ENCODE measurements at regions not wholly inside any gene's neighbourhood (a gene's known extent, or its start where the extent isn't known, plus 50 kb on each side); places are given as distances from the start of the nearest gene placed in this dataset.

DNA sequence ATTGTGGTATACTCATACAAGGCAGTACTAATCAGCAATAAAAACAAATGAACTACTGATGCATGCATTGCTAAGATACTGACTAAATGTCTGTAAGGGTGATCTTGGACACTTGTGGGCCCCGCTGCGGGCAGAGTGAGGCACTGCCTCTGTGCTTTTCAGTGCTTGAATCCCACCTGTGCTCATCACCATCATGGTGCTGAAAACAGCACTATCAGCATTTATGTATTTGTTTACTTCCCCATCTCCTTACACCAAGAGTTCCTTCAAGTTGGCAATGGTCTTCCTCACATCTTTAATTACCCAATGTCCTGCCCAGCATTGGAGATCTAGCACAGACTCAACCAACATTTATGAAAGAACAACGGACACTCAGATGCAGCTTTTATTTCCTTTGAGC lies 193.7 kb upstream of the RFC3 start:
- no peaks in the 10 kb centered on the region for H3K9me3 ChIP-seq (replicated peaks; ENCODE audit: control insufficient read depth, insufficient read depth, low read length)
- no peaks in the 10 kb centered on the region for H4K20me1 ChIP-seq (ENCODE audit: control insufficient read depth, insufficient read depth)
- ATAC-seq (no peak), DNase-seq (ENCODE audit: low read depth, low spot score) (no peak), FAIRE-seq (no peak)
- no peaks in the 10 kb centered on the region for H3K79me2 ChIP-seq (ENCODE audit: control insufficient read depth, insufficient read depth, low read length)
- 98% methylated on average over 3 of the region's 3 CpGs for WGBS (ENCODE audit: insufficient coverage, insufficient replicate concordance, low lambda C conversion rate, missing lambda C conversion rate)
- no peak overlapping the region for H3K9ac ChIP-seq (ENCODE audit: control insufficient read depth, insufficient read depth, low read length)
- no TSS peak for BruUV-seq (replicated peaks)
- ChIA-PET SMC1A (ENCODE audit: uncharacterized antibody, unreplicated experiment) (interaction anchor here (0.6 to 1.2 kb wide), 3 partner anchors 9 to 72 kb away, joined by 3 read pairs; no protein-coding TSS in a partner anchor), POLR2A (interaction anchor here (0.5 kb wide), 1 partner anchor 332 kb away, joined by 3 read pairs; no protein-coding TSS in a partner anchor), RAD21 (ENCODE audit: unreplicated experiment) (no interaction called here), CTCF (no interaction called here)
- no peaks in the 10 kb centered on the region for H3K27me3 ChIP-seq (replicated peaks in 1 of 2; ENCODE audit: control insufficient read depth in 2 of 2, insufficient read depth in 2 of 2, low read length in 1 of 2)
- no peak overlapping the region for H3K4me3 ChIP-seq
- H3K4me2 ChIP-seq (ENCODE audit: control insufficient read depth, insufficient read depth): no peak overlapping the region
- no peaks in the 10 kb centered on the region for H3K36me3 ChIP-seq (ENCODE audit: control insufficient read depth in 2 of 2, insufficient read depth in 2 of 2, low read length in 1 of 2)
- intact Hi-C loops (cut with micrococcal nuclease; ENCODE audit: unreplicated experiment): no loop called here
- no peak overlapping the region for H3K27ac ChIP-seq (ENCODE audit: control insufficient read depth, insufficient read depth)
- no peak overlapping the region for H2AFZ ChIP-seq (ENCODE audit: control insufficient read depth, low read depth, low read length)
- in situ Hi-C loops (cut with MboI): no loop called here
- H3K4me1 ChIP-seq (ENCODE audit: control insufficient read depth, insufficient read depth, low read length): no peaks in the 10 kb centered on the region
- TF ChIP-seq, protein P1, sequence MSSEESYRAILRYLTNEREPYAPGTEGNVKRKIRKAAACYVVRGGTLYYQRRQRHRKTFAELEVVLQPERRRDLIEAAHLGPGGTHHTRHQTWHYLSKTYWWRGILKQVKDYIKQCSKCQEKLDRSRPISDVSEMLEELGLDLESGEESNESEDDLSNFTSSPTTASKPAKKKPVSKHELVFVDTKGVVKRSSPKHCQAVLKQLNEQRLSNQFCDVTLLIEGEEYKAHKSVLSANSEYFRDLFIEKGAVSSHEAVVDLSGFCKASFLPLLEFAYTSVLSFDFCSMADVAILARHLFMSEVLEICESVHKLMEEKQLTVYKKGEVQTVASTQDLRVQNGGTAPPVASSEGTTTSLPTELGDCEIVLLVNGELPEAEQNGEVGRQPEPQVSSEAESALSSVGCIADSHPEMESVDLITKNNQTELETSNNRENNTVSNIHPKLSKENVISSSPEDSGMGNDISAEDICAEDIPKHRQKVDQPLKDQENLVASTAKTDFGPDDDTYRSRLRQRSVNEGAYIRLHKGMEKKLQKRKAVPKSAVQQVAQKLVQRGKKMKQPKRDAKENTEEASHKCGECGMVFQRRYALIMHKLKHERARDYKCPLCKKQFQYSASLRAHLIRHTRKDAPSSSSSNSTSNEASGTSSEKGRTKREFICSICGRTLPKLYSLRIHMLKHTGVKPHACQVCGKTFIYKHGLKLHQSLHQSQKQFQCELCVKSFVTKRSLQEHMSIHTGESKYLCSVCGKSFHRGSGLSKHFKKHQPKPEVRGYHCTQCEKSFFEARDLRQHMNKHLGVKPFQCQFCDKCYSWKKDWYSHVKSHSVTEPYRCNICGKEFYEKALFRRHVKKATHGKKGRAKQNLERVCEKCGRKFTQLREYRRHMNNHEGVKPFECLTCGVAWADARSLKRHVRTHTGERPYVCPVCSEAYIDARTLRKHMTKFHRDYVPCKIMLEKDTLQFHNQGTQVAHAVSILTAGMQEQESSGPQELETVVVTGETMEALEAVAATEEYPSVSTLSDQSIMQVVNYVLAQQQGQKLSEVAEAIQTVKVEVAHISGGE (CRISPR knock-in tag; IDR thresholded peaks at IDR 0.05): no peak
- TF ChIP-seq BRCA1 (IDR thresholded peaks at IDR 0.05; ENCODE audit: low read depth, low read length) (no peak), CEBPB (IDR thresholded peaks at IDR 0.05; ENCODE audit: borderline replicate concordance in 1 of 2, low read depth in 2 of 2, low read length in 2 of 2) (no peak)

DNA sequence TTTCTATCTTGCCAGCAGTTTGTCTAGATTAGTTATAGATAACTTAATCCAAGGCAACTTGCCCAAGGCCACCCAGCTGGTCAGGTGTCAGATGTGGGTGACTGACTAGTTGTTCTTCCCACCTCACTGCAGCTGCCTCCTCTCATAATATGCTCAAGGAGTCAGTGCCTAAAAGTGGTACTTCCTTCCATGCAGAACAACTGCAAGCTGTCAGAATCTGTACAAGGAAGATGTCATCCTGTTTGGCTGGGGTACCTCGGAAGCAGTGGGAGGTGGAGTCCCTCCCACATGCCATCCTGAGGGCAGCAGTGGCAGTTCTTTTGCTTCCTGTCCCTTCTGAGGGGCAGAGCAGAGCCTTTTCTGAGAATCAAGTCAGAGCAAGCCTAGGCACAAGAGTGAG lies 193.2 kb upstream of the RFC3 start:
- Histone ChIP-seq H3K9ac (ENCODE audit: control insufficient read depth, insufficient read depth, low read length) (no peak overlapping the region), H3K4me2 (ENCODE audit: control insufficient read depth, insufficient read depth) (no peak overlapping the region), H3K9me3 (replicated peaks; ENCODE audit: control insufficient read depth, insufficient read depth, low read length) (no peaks in the 10 kb centered on the region), H3K4me1 (ENCODE audit: control insufficient read depth, insufficient read depth, low read length) (no peaks in the 10 kb centered on the region), H2AFZ (ENCODE audit: control insufficient read depth, low read depth, low read length) (peak overlapping the region; percentile 12; the same call in 1 of the 2 replicates), H4K20me1 (ENCODE audit: control insufficient read depth, insufficient read depth) (no peaks in the 10 kb centered on the region), H3K27ac (ENCODE audit: control insufficient read depth, insufficient read depth) (no peak overlapping the region), H3K36me3 (ENCODE audit: control insufficient read depth in 2 of 2, insufficient read depth in 2 of 2, low read length in 1 of 2) (no peaks in the 10 kb centered on the region), H3K27me3 (replicated peaks in 1 of 2; ENCODE audit: control insufficient read depth in 2 of 2, insufficient read depth in 2 of 2, low read length in 1 of 2) (no peaks in the 10 kb centered on the region), H3K4me3 (no peak overlapping the region), H3K79me2 (ENCODE audit: control insufficient read depth, insufficient read depth, low read length) (no peaks in the 10 kb centered on the region)
- ChIA-PET SMC1A (ENCODE audit: uncharacterized antibody, unreplicated experiment) (interaction anchor here (1.2 kb wide), 1 partner anchor 10 kb away, joined by 3 read pairs; no protein-coding TSS in a partner anchor), RAD21 (ENCODE audit: unreplicated experiment) (no interaction called here), CTCF (no interaction called here), POLR2A (no interaction called here)
- ATAC-seq: no peak
- DNase-seq (ENCODE audit: low read depth, low spot score): no peak
- no TSS peak for BruUV-seq (replicated peaks)
- intact Hi-C loops (cut with micrococcal nuclease; ENCODE audit: unreplicated experiment) (no loop called here), in situ Hi-C loops (cut with MboI) (no loop called here)
- TF ChIP-seq, protein P1 (CRISPR knock-in tag; IDR thresholded peaks at IDR 0.05): no peak
- TF ChIP-seq POLR2A (IDR thresholded peaks at IDR 0.05; ENCODE audit: low read depth, low read length): no peak
- TF ChIP-seq GATAD2B (conservative IDR thresholded peaks at IDR 0.05; ENCODE audit: low read depth): no peak
- no peak for TF ChIP-seq SP1 (IDR thresholded peaks at IDR 0.05; ENCODE audit: low read depth, low read length)
- 0% methylated on average over 1 of the region's 1 CpG for WGBS (ENCODE audit: insufficient coverage, insufficient replicate concordance, low lambda C conversion rate, missing lambda C conversion rate)
- FAIRE-seq: no peak

All from GM12878 (cell line).